Astrocyte of the spinal cord (primary cell): ENCODE measurements at regions not wholly inside any gene's neighbourhood (a gene's known extent, or its start where the extent isn't known, plus 50 kb on each side); places are given as distances from the start of the nearest gene placed in this dataset.
"Not testable (repeated sequence)": the region's sequence is repeated elsewhere in the genome, so short reads cannot be mapped to it uniquely, and the experiment has no call there.

Experiments used
- DNase-seq: peaks from one replicate; pipeline ENCODE4 v3.0.0; 2011; ENCODE audit warnings: low read depth, low spot score
- H3K4me3 ChIP-seq: 2 replicates; pipeline ENCODE4 v1.5.1; 2011; ENCODE audit warnings: low read depth, mild to moderate bottlenecking, low read length, moderate library complexity
- CTCF ChIP-seq: IDR thresholded peaks from 2 replicates; pipeline ENCODE4 v1.5.1; 2012; ENCODE audit warnings: low read depth, mild to moderate bottlenecking, low read length, inconsistent platforms
- in situ Hi-C: cut with HindIII; loops from 2 replicates; pipeline ENCODE4 v1.10.0; 2017; ENCODE audit warnings: low sequenced_read_pairs

- in situ Hi-C loops = no loop called here
- no peak for DNase-seq
- no peak overlapping the region for H3K4me3 ChIP-seq
- TF ChIP-seq CTCF = no peak
Observed at GRCh38 chr12:131313635-131314034, 359.9 kb downstream of the ADGRD1 start.

- in situ Hi-C loops = no loop called here
- H3K4me3 ChIP-seq = no peak overlapping the region
- TF ChIP-seq CTCF = no peak
- no peak for DNase-seq
Observed at GRCh38 chr12:131314524-131315090, 360.9 kb downstream of the ADGRD1 start.

GRCh38 chr12:131315601-131316000 is 361.9 kb downstream of the ADGRD1 start:
- TF ChIP-seq CTCF = no peak
- no peak for DNase-seq
- in situ Hi-C loops = no loop called here
- no peak overlapping the region for H3K4me3 ChIP-seq

GRCh38 chr12:131316388-131316787 is 362.7 kb downstream of the ADGRD1 start:
- no peak overlapping the region for H3K4me3 ChIP-seq
- TF ChIP-seq CTCF = no peak
- in situ Hi-C loops = no loop called here
- no peak for DNase-seq

- no peak overlapping the region for H3K4me3 ChIP-seq
- DNase-seq = no peak
- TF ChIP-seq CTCF = no peak
- in situ Hi-C loops = no loop called here
Observed at GRCh38 chr12:131318045-131318685, 364.5 kb downstream of the ADGRD1 start.

- DNase-seq = no peak
- H3K4me3 ChIP-seq = no peak overlapping the region
- in situ Hi-C loops = no loop called here
- TF ChIP-seq CTCF = no peak
Observed at GRCh38 chr12:131321988-131322387, 368.3 kb downstream of the ADGRD1 start.

GRCh38 chr12:131322460-131322859 is 368.8 kb downstream of the ADGRD1 start:
- H3K4me3 ChIP-seq, in situ Hi-C loops, DNase-seq: not testable (repeated sequence)
